Thyroid gland (tissue), 4 donors: ENCODE measurements at regions not wholly inside any gene's neighbourhood (a gene's known extent, or its start where the extent isn't known, plus 50 kb on each side); places are given as distances from the start of the nearest gene placed in this dataset.

ENCODE experiments used
- DNase-seq, 2 donors: peaks; one replicate each; pipeline ENCODE4 v3.0.0-alpha.2; 2019
- H3K27ac ChIP-seq, 3 donors: fragments of 200-600 bp; sonication (generic); 1 replicate in 2 of 3; 2 replicates in 1 of 3; pipeline ENCODE4 v1.5.1; 2016 to 2019; ENCODE audit warnings: mild to moderate bottlenecking in 1 of 3, moderate library complexity in 1 of 3
- H3K27me3 ChIP-seq: fragments of 200-600 bp; sonication (generic); one replicate; pipeline ENCODE4 v1.5.1; 2019
- H3K36me3 ChIP-seq, 2 donors: fragments of 200-600 bp; sonication (generic); one replicate each; pipeline ENCODE4 v1.5.1; 2016 to 2019
- H3K4me1 ChIP-seq, 2 donors: fragments of 200-600 bp; sonication (generic); one replicate each; pipeline ENCODE4 v1.5.1; 2017 to 2019
- H3K4me3 ChIP-seq, 3 donors: fragments of 200-600 bp; sonication (generic); replicated peaks in 1 of 3; 1 replicate in 2 of 3; 2 replicates in 1 of 3; pipeline ENCODE4 v1.5.1; 2016; ENCODE audit warnings: mild to moderate bottlenecking in 1 of 3
- H3K9me3 ChIP-seq: fragments of 200-600 bp; sonication (generic); one replicate; pipeline ENCODE4 v1.5.1; 2017
- POLR2A ChIP-seq, 2 donors: fragments of 450-650 bp; IDR thresholded peaks; one replicate each; pipeline ENCODE4 v1.6.1; 2017; ENCODE audit warnings: antibody characterized with exemption in 2 of 2, mild to moderate bottlenecking in 2 of 2, moderate library complexity in 1 of 2
- WGBS, 2 donors: methylation state at CpG; one replicate each; pipeline ENCODE4 v1.1.5; 2017; 5-methylcytosine and 5-hydroxymethylcytosine counted together
- intact Hi-C: fragments of 100-400 bp; cut with DNase I; formaldehyde crosslinking; loops from one replicate; pipeline ENCODE4 v1.15.1; 2023
- TF ChIP-seq, protein P1 (sequence below), 6 experiments: fragments of 200-600 bp in 3 of 6; fragments of 450-650 bp in 3 of 6; sonication (generic) in 3 of 6; IDR thresholded peaks; one replicate each; pipeline ENCODE4 v1.5.1; 2016 to 2019; ENCODE audit warnings: antibody characterized with exemption in 6 of 6, mild to moderate bottlenecking in 2 of 6, inconsistent platforms in 1 of 6, moderate library complexity in 1 of 6

DNA sequence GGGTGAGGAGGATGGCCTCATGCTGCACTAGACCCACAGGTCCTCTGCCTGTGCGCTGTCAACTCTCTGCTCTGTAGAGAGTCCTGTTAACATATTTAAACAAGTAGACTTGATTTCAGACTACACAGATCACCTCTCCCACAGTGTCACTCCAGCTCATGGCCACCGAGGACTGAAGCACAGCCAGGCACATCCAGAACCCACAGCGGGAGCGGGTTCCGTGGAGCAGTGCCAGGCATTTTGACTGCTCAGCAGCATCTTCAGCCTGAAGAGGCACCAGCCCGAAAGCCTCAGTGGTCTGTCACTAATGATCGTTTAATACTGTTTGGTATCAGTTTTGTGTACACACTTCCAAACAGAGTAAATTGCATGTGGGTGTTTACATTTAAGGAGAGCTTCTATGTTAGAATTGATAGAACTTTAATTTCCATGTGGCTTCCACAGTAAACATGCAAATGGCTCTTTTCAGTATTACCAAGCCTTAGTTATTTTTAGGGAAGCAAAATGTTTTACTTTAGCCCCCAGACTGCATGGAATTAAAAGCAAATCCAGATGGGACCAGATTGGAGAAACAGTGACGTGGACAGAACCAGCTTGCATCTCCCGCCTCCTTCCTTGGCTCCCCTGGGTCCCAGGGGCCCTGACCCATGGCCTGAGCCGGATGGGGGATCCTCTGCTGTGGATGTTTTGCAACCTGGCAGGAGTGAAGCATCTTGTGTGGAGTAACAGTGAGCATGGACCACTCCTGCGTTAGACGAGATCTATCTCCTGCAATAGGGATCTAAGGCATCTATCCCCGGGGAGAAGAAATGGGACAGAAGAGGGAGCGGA is 196.7 kb upstream of the CDH4 start:
- H3K36me3 ChIP-seq: no peaks in the 10 kb centered on the region
- H3K27ac ChIP-seq: no peak overlapping the region
- DNase-seq: no peak
- TF ChIP-seq, protein P1, sequence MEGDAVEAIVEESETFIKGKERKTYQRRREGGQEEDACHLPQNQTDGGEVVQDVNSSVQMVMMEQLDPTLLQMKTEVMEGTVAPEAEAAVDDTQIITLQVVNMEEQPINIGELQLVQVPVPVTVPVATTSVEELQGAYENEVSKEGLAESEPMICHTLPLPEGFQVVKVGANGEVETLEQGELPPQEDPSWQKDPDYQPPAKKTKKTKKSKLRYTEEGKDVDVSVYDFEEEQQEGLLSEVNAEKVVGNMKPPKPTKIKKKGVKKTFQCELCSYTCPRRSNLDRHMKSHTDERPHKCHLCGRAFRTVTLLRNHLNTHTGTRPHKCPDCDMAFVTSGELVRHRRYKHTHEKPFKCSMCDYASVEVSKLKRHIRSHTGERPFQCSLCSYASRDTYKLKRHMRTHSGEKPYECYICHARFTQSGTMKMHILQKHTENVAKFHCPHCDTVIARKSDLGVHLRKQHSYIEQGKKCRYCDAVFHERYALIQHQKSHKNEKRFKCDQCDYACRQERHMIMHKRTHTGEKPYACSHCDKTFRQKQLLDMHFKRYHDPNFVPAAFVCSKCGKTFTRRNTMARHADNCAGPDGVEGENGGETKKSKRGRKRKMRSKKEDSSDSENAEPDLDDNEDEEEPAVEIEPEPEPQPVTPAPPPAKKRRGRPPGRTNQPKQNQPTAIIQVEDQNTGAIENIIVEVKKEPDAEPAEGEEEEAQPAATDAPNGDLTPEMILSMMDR (IDR thresholded peaks at IDR 0.05): no peak
- no peak for TF ChIP-seq POLR2A (IDR thresholded peaks at IDR 0.05)
- no peaks in the 10 kb centered on the region for H3K27me3 ChIP-seq
- H3K4me3 ChIP-seq: no peak overlapping the region
- WGBS, 2 donors: 78 to 84% methylated on average over 12 to 14 of the region's 14 CpGs
- intact Hi-C loops: no loop called here
- H3K9me3 ChIP-seq: no peaks in the 10 kb centered on the region
- H3K4me1 ChIP-seq: no peaks in the 10 kb centered on the region

DNA sequence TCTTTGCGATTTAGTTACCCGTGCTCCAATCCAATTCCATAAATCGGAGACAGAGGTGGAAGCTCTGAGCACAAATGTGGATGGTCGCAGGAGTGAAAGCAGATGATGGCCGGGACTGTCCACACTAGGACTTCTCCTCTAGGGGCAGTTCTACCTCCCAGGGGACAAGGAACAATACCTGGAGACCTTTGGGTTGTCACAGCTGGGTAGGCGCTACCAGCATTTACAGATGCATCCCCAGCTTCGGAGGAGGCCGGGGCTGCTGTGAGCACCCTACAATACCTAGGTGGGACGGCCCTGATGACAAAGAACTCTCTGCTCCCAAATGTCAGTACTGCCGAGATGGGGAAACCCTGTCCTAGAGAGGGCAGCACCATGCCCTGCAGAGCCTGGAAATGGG is 195.9 kb upstream of the CDH4 start:
- Histone ChIP-seq H3K27ac (no peak overlapping the region), H3K36me3 (no peaks in the 10 kb centered on the region), H3K9me3 (no peaks in the 10 kb centered on the region), H3K4me1 (no peaks in the 10 kb centered on the region), H3K27me3 (no peaks in the 10 kb centered on the region), H3K4me3 (no peak overlapping the region)
- TF ChIP-seq, protein P1 (IDR thresholded peaks at IDR 0.05): no peak
- no peak for TF ChIP-seq POLR2A (IDR thresholded peaks at IDR 0.05)
- intact Hi-C loops: no loop called here
- 86 to 93% methylated on average over 5 to 9 of the region's 10 CpGs for WGBS, 2 donors
- no peak for DNase-seq

- Histone ChIP-seq H3K9me3 (no peaks in the 10 kb centered on the region), H3K36me3 (no peaks in the 10 kb centered on the region), H3K27ac (no peak overlapping the region), H3K27me3 (no peaks in the 10 kb centered on the region), H3K4me3 (no peak overlapping the region), H3K4me1 (no peaks in the 10 kb centered on the region)
- no peak for DNase-seq
- TF ChIP-seq POLR2A (IDR thresholded peaks at IDR 0.05): no peak
- TF ChIP-seq, protein P1 (IDR thresholded peaks at IDR 0.05): no peak
- 67 to 81% methylated on average over 13 to 15 of the region's 16 CpGs for WGBS, 2 donors
- intact Hi-C loops: no loop called here
Observed at GRCh38 chr20:61056627-61057442, 195.2 kb upstream of the CDH4 start.

GRCh38 chr20:61057443-61058121 is 194.5 kb upstream of the CDH4 start:
- intact Hi-C loops: no loop called here
- no peaks in the 10 kb centered on the region for H3K4me1 ChIP-seq
- DNase-seq: peak; percentile 9 to 31
- no peaks in the 10 kb centered on the region for H3K36me3 ChIP-seq
- no peaks in the 10 kb centered on the region for H3K27me3 ChIP-seq
- H3K4me3 ChIP-seq: no peak overlapping the region
- no peak for TF ChIP-seq POLR2A (IDR thresholded peaks at IDR 0.05)
- TF ChIP-seq, protein P1 (IDR thresholded peaks at IDR 0.05): no peak
- 32 to 35% methylated on average over 15 to 19 of the region's 20 CpGs for whole genome bisulfite sequencing, 2 donors
- no peak overlapping the region for H3K27ac ChIP-seq
- no peaks in the 10 kb centered on the region for H3K9me3 ChIP-seq
